ENCODE measurements at regions not wholly inside any gene's neighbourhood (a gene's known extent, or its start where the extent isn't known, plus 50 kb on each side); places are given as distances from the start of the nearest gene placed in this dataset.

- H3K4ac ChIP-seq (ENCODE audit: low read depth, low read length), result no peak overlapping the region
Observed at GRCh38 chr10:29897430-29897829, 162.0 kb downstream of the JCAD start.

More at GRCh38 chr10:29897430-29897829, 162.0 kb downstream of the JCAD start:
- Histone ChIP-seq H3K4me2 (ENCODE audit: insufficient read depth, insufficient read length, low read length) (no peak overlapping the region), H3K23ac (ENCODE audit: insufficient read length, low read depth, low read length) (no peak overlapping the region), H2BK12ac (ENCODE audit: insufficient read length, low read depth, low read length) (no peak overlapping the region), H3K79me1 (ENCODE audit: insufficient read depth, low read depth, low read length, poor library complexity, severe bottlenecking) (no peaks in the 10 kb centered on the region), H3K27me3 (ENCODE audit: insufficient read depth, low read length) (no peaks in the 10 kb centered on the region), H3K56ac (ENCODE audit: insufficient read length, low read depth, low read length) (no peak overlapping the region), H2AK5ac (ENCODE audit: insufficient read length, low read length) (no peak overlapping the region), H3K18ac (ENCODE audit: insufficient read length, low read depth, low read length) (no peak overlapping the region), H4K91ac (ENCODE audit: insufficient read length, low read depth, low read length) (no peak overlapping the region), H3K79me2 (ENCODE audit: insufficient read depth, low read length) (no peaks in the 10 kb centered on the region), H2BK5ac (ENCODE audit: insufficient read length, low read length) (no peak overlapping the region), H3K14ac (ENCODE audit: insufficient read depth, low read length) (no peak overlapping the region), H4K8ac (replicated peaks; ENCODE audit: insufficient read length, low read depth, low read length) (no peak overlapping the region), H2BK20ac (ENCODE audit: low read depth, low read length, poor library complexity, severe bottlenecking) (no peak overlapping the region), H3K27ac (ENCODE audit: insufficient read length, low read depth, low read length) (no peak overlapping the region), H3K9ac (ENCODE audit: extremely low read depth, insufficient read length, low read length) (no peak overlapping the region), H3K9me3 (ENCODE audit: control insufficient read depth, low read depth, low read length) (no peaks in the 10 kb centered on the region), H3K4me1 (ENCODE audit: insufficient read depth, low read length) (no peaks in the 10 kb centered on the region), H4K20me1 (ENCODE audit: control insufficient read depth, insufficient read depth, insufficient read length) (no peaks in the 10 kb centered on the region), H3K23me2 (ENCODE audit: insufficient read length, low read depth, low read length, poor library complexity, severe bottlenecking) (no peaks in the 10 kb centered on the region), H2BK120ac (ENCODE audit: low read depth, low read length, poor library complexity, severe bottlenecking) (no peak overlapping the region), H4K5ac (ENCODE audit: insufficient read length, low read depth, low read length) (no peak overlapping the region), H3T11ph (ENCODE audit: low read length) (no peak overlapping the region), H2AFZ (ENCODE audit: low read length) (no peak overlapping the region), H2BK15ac (ENCODE audit: low read depth, low read length) (no peak overlapping the region)
- Mint-ChIP-seq H3K9me3 (no peaks in the 10 kb centered on the region), H3K27me3 (ENCODE audit: low read depth) (no peaks in the 10 kb centered on the region; the same call in 1 of the 2 replicates), H3K4me1 (peaks cover 6% of the 10 kb centered on the region in 2 experiments), H3K4me3 (no peak overlapping the region), H3K27ac (no peak overlapping the region), H3K36me3 (ENCODE audit: insufficient read depth in 1 of 3, low read depth in 3 of 3) (no peaks in the 10 kb centered on the region)
- WGBS (ENCODE audit: extremely low coverage, insufficient read length, low lambda C conversion rate), result no CpG with 5 or more reads among the region's 3 CpGs
- no peak for DNase-seq
- no peak for TF ChIP-seq CTCF (conservative IDR thresholded peaks at IDR 0.05)
